Heart right ventricle (tissue), 16 donors: ENCODE measurements at regions not wholly inside any gene's neighbourhood (a gene's known extent, or its start where the extent isn't known, plus 50 kb on each side); places are given as distances from the start of the nearest gene placed in this dataset.

Experiments used
- ATAC-seq, 8 donors: fragments of 200-7000 bp; cut with Tn5 transposase; one replicate each; pipeline ENCODE4 v1.9.1; 2020; ENCODE audit warnings: mild to moderate bottlenecking in 8 of 8, moderate library complexity in 8 of 8, moderate number of reproducible peaks in 1 of 8
- DNase-seq, 2 donors: peaks; one replicate each; pipeline ENCODE4 v3.0.0-alpha.2; 2020
- H3K27ac ChIP-seq, 10 donors: fragments of 200-600 bp; sonication (generic) in 2 of 10; one replicate each; pipeline versions ENCODE4 v1.5.0 to v1.8.0; 2020 to 2022; ENCODE audit warnings: mild to moderate bottlenecking in 3 of 10
- H3K27me3 ChIP-seq, 7 donors: fragments of 200-600 bp; one replicate each; pipeline ENCODE4 v1.8.0; 2021 to 2022; ENCODE audit warnings: mild to moderate bottlenecking in 2 of 7
- H3K36me3 ChIP-seq, 9 donors: fragments of 200-600 bp; sonication (generic) in 1 of 9; one replicate each; pipeline versions ENCODE4 v1.5.0 to v1.8.0; 2020 to 2022; ENCODE audit warnings: mild to moderate bottlenecking in 2 of 9
- H3K4me1 ChIP-seq, 9 donors: fragments of 200-600 bp; sonication (generic) in 1 of 9; one replicate each; pipeline versions ENCODE4 v1.5.0 to v1.8.0; 2020 to 2022; ENCODE audit warnings: mild to moderate bottlenecking in 4 of 9
- H3K4me3 ChIP-seq, 10 donors: fragments of 200-600 bp; sonication (generic) in 2 of 10; one replicate each; pipeline versions ENCODE4 v1.5.0 to v1.8.0; 2020 to 2022; ENCODE audit warnings: mild to moderate bottlenecking in 7 of 10, moderate library complexity in 2 of 10
- H3K9me3 ChIP-seq, 11 donors: fragments of 200-600 bp in 10 of 11; sonication (generic) in 2 of 11; one replicate each; pipeline versions ENCODE4 v1.5.0 to v1.8.0; 2013 to 2022; ENCODE audit warnings: mild to moderate bottlenecking in 2 of 11, control low read depth in 1 of 11, moderate library complexity in 1 of 11
- CTCF ChIP-seq, 9 donors: fragments of 200-600 bp; sonication (generic) in 2 of 9; IDR thresholded peaks; one replicate each; pipeline versions ENCODE4 v1.5.0 to v1.8.0; 2021 to 2022; ENCODE audit warnings: antibody characterized with exemption in 9 of 9, mild to moderate bottlenecking in 5 of 9, moderate library complexity in 1 of 9
- WGBS, 2 donors: extraction: QIAGEN DNeasy Blood & Tissue Kit; methylation state at CpG; one replicate each; pipeline ENCODE4 v1.1.7; 2013; ENCODE audit warnings: inconsistent platforms in 1 of 2; 5-methylcytosine and 5-hydroxymethylcytosine counted together
- intact Hi-C, 10 donors: fragments of 100-400 bp; cut with DNase I; formaldehyde crosslinking; loops; one replicate each; pipeline versions ENCODE4 v1.11.1 to v1.14.2; 2022
- donor health status: Arrhythmogenic right ventricular cardiomyopathy.
- donor health status: ischemic (EF 13 %, LVEDD 7.1; RV severe dilation, severe dysfunction).
- donor health status: healthy with polysubstance abuse.
- donor health status: DM: no; HTN: yes; CAD: no.
- donor health status: DM: no; HTN: no; CAD: no.
- donor health status: ischemic (EF 25% LVEDD 6.9; RV normal size, moderate dysfunction).
- donor health status: ischemic (EF 25% LVEDD 5.7; RV mildly dilated, moderate dysfunction).
- donor health status: healthy.
- donor health status: DM: yes; HTN: yes; CAD: no.
- donor health status: Ischemic cardiomyopathy.
- donor health status: ischemic (EF 35%, LVEDD 5.7; RV mildly dilated, moderate dysfunction).
- donor health status: nonischemic (EF 11% LVEDD 7.7; RV severe dilation, severe dysfunction).
- donor health status: DM: yes; HTN: yes; CAD: no.
- donor health status: PGD.
- donor health status: ischemic (EF 29% LVEDD 5.4; RV normal size, mild dysfunction).
- donor health status: nonischemic (EF 23%, LVEDD 6.1; RV moderate dilation, normal function).

GRCh38 chr10:8128511-8128910 is 74.0 kb downstream of the GATA3 start:
- WGBS, 2 donors, result 88 to 94% methylated on average over 3 of the region's 3 CpGs

GRCh38 chr10:8129438-8129837 is 75.0 kb downstream of the GATA3 start:
- no peak for DNase-seq
- intact Hi-C loops, result no loop called here
- no peaks in the 10 kb centered on the region for H3K9me3 ChIP-seq
- H3K27ac ChIP-seq, result no peak overlapping the region
- no peak for TF ChIP-seq CTCF (IDR thresholded peaks at IDR 0.05)
- H3K36me3 ChIP-seq, result no peaks in the 10 kb centered on the region
- 80 to 81% methylated on average over 2 of the region's 2 CpGs for WGBS, 2 donors
- ATAC-seq, result no peak
- peaks cover 0 to 17% (median 4%) of the 10 kb centered on the region in 7 donors for H3K27me3 ChIP-seq
- no peaks in the 10 kb centered on the region for H3K4me1 ChIP-seq
- no peak overlapping the region for H3K4me3 ChIP-seq

More at GRCh38 chr10:8128511-8128910, 74.0 kb downstream of the GATA3 start:
- Histone ChIP-seq H3K27me3 (peaks cover 0 to 17% (median 5%) of the 10 kb centered on the region in 7 donors), H3K9me3 (no peaks in the 10 kb centered on the region), H3K4me1 (no peaks in the 10 kb centered on the region), H3K4me3 (no peak overlapping the region), H3K36me3 (no peaks in the 10 kb centered on the region), H3K27ac (no peak overlapping the region)
- intact Hi-C loops, result no loop called here
- DNase-seq, result no peak
- no peak for TF ChIP-seq CTCF (IDR thresholded peaks at IDR 0.05)
- no peak for ATAC-seq

GRCh38 chr10:8130973-8131911 is 76.8 kb downstream of the GATA3 start:
- intact Hi-C loops, result no loop called here
- DNase-seq, result no peak

GRCh38 chr10:8133146-8133545 is 78.7 kb downstream of the GATA3 start:
- Histone ChIP-seq H3K9me3 (no peaks in the 10 kb centered on the region), H3K27ac (no peak overlapping the region), H3K4me1 (no peaks in the 10 kb centered on the region), H3K4me3 (no peak overlapping the region), H3K27me3 (peaks cover 0 to 11% (median 4%) of the 10 kb centered on the region in 7 donors), H3K36me3 (no peaks in the 10 kb centered on the region)
- intact Hi-C loops, result no loop called here
- DNase-seq, result no peak
- 81% methylated on average over 8 of the region's 8 CpGs for WGBS, 2 donors
- no peak for ATAC-seq
- no peak for TF ChIP-seq CTCF (IDR thresholded peaks at IDR 0.05)

More at GRCh38 chr10:8130973-8131911, 76.8 kb downstream of the GATA3 start:
- H3K9me3 ChIP-seq, result no peaks in the 10 kb centered on the region
- peaks cover 0 to 17% (median 4%) of the 10 kb centered on the region in 7 donors for H3K27me3 ChIP-seq
- 81 to 84% methylated on average over 8 of the region's 8 CpGs for WGBS, 2 donors
- H3K4me1 ChIP-seq, result no peaks in the 10 kb centered on the region
- ATAC-seq, result no peak
- H3K4me3 ChIP-seq, result no peak overlapping the region
- TF ChIP-seq CTCF (IDR thresholded peaks at IDR 0.05), result no peak
- no peaks in the 10 kb centered on the region for H3K36me3 ChIP-seq
- H3K27ac ChIP-seq, result no peak overlapping the region
